SK-N-SH treated with all-trans-retinoic acid at 6 μM for 48 hours (cell line): ENCODE measurements at regions not wholly inside any gene's neighbourhood (a gene's known extent, or its start where the extent isn't known, plus 50 kb on each side); places are given as distances from the start of the nearest gene placed in this dataset.

Experiments
- ATAC-seq: fragments of 200-7000 bp; cut with Tn5 transposase; 3 replicates; pipeline ENCODE4 v1.9.1; 2020; ENCODE audit warnings: mild to moderate bottlenecking, moderate library complexity
- ARNTL ChIP-seq: fragments of 450-650 bp; formaldehyde crosslinking; IDR thresholded peaks from 2 replicates; pipeline ENCODE4 v1.5.0; 2020; ENCODE audit warnings: low read depth, mild to moderate bottlenecking, moderate library complexity, borderline replicate concordance
- BACH2 ChIP-seq: fragments of 250-450 bp; sonication (Bioruptor Pico); IDR thresholded peaks from 2 replicates; pipeline ENCODE4 v1.9.0; 2021; ENCODE audit warnings: mild to moderate bottlenecking, borderline replicate concordance
- CSDC2 ChIP-seq: fragments of 250-450 bp; sonication (Bioruptor Pico); IDR thresholded peaks from 2 replicates; pipeline ENCODE4 v1.5.0; 2020; ENCODE audit warnings: mild to moderate bottlenecking, moderate library complexity
- GLIS3 ChIP-seq: fragments of 250-450 bp; sonication (Bioruptor Pico); IDR thresholded peaks from 2 replicates; pipeline ENCODE4 v1.5.0; 2020; ENCODE audit warnings: mild to moderate bottlenecking, moderate library complexity
- PPARA ChIP-seq: fragments of 250-450 bp; sonication (Bioruptor Pico); IDR thresholded peaks from 2 replicates; pipeline ENCODE4 v1.5.0; 2020; ENCODE audit warnings: mild to moderate bottlenecking, borderline replicate concordance
- RARB ChIP-seq: fragments of 250-450 bp; sonication (Bioruptor Pico); IDR thresholded peaks from 2 replicates; pipeline ENCODE4 v1.8.0; 2021; ENCODE audit warnings: mild to moderate bottlenecking, moderate library complexity
- SNAI2 ChIP-seq: fragments of 250-450 bp; sonication (Bioruptor Pico); IDR thresholded peaks from 2 replicates; pipeline ENCODE4 v1.5.0; 2020; ENCODE audit warnings: mild to moderate bottlenecking, moderate library complexity
- TCF4 ChIP-seq: fragments of 250-450 bp; sonication (Bioruptor Pico); IDR thresholded peaks from 2 replicates; pipeline ENCODE4 v1.8.0; 2021; ENCODE audit warnings: mild to moderate bottlenecking, moderate library complexity, borderline replicate concordance
- TOX ChIP-seq: fragments of 250-450 bp; sonication (Bioruptor Pico); IDR thresholded peaks from 2 replicates; pipeline ENCODE4 v1.8.0; 2021; ENCODE audit warnings: mild to moderate bottlenecking, moderate library complexity, borderline replicate concordance
- ZC3H10 ChIP-seq: fragments of 250-450 bp; sonication (Bioruptor Pico); IDR thresholded peaks from 2 replicates; pipeline ENCODE4 v1.5.1; 2021; ENCODE audit warnings: mild to moderate bottlenecking, moderate library complexity
- ZFP3 ChIP-seq: fragments of 250-450 bp; sonication (Bioruptor Pico); IDR thresholded peaks from 2 replicates; pipeline ENCODE4 v1.5.0; 2020; ENCODE audit warnings: mild to moderate bottlenecking, moderate library complexity
- ZFP30 ChIP-seq: fragments of 450-650 bp; formaldehyde crosslinking; IDR thresholded peaks from 2 replicates; pipeline ENCODE4 v1.5.0; 2022; ENCODE audit warnings: mild to moderate bottlenecking, moderate library complexity
- ZNF565 ChIP-seq: fragments of 450-650 bp; formaldehyde crosslinking; conservative IDR thresholded peaks from 2 replicates; pipeline ENCODE4 v1.5.0; 2020; ENCODE audit warnings: low read depth, mild to moderate bottlenecking, moderate library complexity
- ZNF8 ChIP-seq: fragments of 450-650 bp; formaldehyde crosslinking; IDR thresholded peaks from 2 replicates; pipeline ENCODE4 v1.5.0; 2020; ENCODE audit warnings: mild to moderate bottlenecking, moderate library complexity
- TF ChIP-seq, protein P1 (sequence below): fragments of 250-450 bp; sonication (Bioruptor Pico); IDR thresholded peaks from 2 replicates; pipeline ENCODE4 v1.5.0; 2020; ENCODE audit warnings: mild to moderate bottlenecking, moderate library complexity
- TF ChIP-seq, protein P2 (sequence below): fragments of 250-450 bp; sonication (Bioruptor Pico); IDR thresholded peaks from 2 replicates; pipeline ENCODE4 v1.8.0; 2021; ENCODE audit warnings: low read depth, mild to moderate bottlenecking, moderate library complexity, borderline replicate concordance
- TF ChIP-seq, protein P3 (sequence below): fragments of 250-450 bp; sonication (Bioruptor Pico); IDR thresholded peaks from 2 replicates; pipeline ENCODE4 v1.8.0; 2020; ENCODE audit warnings: mild to moderate bottlenecking, moderate library complexity, borderline replicate concordance
- TF ChIP-seq, protein P4 (sequence below): fragments of 250-450 bp; sonication (Bioruptor Pico); IDR thresholded peaks from 2 replicates; pipeline ENCODE4 v1.5.1; 2021; ENCODE audit warnings: mild to moderate bottlenecking, moderate library complexity
- TF ChIP-seq, protein P5 (sequence below): fragments of 250-450 bp; sonication (Bioruptor Pico); IDR thresholded peaks from 2 replicates; pipeline ENCODE4 v1.5.1; 2020; ENCODE audit warnings: low read depth, mild to moderate bottlenecking, moderate library complexity

DNA sequence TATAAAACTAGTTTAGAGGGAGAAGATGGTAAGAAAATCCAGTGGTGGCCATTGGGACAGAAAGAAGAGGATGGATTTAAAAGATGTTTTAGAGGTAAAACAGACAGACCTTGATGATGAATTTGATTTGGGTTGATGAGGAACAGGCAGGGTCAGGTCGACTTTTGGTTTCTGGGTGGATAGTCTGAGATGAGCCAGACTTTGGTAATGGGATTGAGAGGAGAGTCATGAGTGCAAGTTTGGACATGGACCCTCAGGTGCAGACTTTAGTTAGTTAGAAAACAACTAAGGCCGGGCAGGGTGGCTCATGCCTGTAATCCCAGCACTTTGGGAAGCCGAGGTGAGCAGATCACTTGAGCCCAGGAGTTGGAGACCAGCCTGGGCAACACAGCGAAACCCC, 257.9 kb downstream of the MAFB start:
- TF ChIP-seq ZFP3 (CRISPR knock-in tag), result no peak
- no peak for TF ChIP-seq ZC3H10 (CRISPR knock-in tag)
- TF ChIP-seq, protein P1, sequence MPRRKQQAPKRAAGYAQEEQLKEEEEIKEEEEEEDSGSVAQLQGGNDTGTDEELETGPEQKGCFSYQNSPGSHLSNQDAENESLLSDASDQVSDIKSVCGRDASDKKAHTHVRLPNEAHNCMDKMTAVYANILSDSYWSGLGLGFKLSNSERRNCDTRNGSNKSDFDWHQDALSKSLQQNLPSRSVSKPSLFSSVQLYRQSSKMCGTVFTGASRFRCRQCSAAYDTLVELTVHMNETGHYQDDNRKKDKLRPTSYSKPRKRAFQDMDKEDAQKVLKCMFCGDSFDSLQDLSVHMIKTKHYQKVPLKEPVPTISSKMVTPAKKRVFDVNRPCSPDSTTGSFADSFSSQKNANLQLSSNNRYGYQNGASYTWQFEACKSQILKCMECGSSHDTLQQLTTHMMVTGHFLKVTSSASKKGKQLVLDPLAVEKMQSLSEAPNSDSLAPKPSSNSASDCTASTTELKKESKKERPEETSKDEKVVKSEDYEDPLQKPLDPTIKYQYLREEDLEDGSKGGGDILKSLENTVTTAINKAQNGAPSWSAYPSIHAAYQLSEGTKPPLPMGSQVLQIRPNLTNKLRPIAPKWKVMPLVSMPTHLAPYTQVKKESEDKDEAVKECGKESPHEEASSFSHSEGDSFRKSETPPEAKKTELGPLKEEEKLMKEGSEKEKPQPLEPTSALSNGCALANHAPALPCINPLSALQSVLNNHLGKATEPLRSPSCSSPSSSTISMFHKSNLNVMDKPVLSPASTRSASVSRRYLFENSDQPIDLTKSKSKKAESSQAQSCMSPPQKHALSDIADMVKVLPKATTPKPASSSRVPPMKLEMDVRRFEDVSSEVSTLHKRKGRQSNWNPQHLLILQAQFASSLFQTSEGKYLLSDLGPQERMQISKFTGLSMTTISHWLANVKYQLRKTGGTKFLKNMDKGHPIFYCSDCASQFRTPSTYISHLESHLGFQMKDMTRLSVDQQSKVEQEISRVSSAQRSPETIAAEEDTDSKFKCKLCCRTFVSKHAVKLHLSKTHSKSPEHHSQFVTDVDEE (CRISPR knock-in tag), result no peak
- TF ChIP-seq, protein P2, sequence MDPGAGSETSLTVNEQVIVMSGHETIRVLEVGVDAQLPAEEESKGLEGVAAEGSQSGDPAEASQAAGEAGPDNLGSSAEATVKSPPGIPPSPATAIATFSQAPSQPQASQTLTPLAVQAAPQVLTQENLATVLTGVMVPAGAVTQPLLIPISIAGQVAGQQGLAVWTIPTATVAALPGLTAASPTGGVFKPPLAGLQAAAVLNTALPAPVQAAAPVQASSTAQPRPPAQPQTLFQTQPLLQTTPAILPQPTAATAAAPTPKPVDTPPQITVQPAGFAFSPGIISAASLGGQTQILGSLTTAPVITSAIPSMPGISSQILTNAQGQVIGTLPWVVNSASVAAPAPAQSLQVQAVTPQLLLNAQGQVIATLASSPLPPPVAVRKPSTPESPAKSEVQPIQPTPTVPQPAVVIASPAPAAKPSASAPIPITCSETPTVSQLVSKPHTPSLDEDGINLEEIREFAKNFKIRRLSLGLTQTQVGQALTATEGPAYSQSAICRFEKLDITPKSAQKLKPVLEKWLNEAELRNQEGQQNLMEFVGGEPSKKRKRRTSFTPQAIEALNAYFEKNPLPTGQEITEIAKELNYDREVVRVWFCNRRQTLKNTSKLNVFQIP (CRISPR knock-in tag), result no peak
- TF ChIP-seq, protein P3, sequence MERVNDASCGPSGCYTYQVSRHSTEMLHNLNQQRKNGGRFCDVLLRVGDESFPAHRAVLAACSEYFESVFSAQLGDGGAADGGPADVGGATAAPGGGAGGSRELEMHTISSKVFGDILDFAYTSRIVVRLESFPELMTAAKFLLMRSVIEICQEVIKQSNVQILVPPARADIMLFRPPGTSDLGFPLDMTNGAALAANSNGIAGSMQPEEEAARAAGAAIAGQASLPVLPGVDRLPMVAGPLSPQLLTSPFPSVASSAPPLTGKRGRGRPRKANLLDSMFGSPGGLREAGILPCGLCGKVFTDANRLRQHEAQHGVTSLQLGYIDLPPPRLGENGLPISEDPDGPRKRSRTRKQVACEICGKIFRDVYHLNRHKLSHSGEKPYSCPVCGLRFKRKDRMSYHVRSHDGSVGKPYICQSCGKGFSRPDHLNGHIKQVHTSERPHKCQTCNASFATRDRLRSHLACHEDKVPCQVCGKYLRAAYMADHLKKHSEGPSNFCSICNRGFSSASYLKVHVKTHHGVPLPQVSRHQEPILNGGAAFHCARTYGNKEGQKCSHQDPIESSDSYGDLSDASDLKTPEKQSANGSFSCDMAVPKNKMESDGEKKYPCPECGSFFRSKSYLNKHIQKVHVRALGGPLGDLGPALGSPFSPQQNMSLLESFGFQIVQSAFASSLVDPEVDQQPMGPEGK (CRISPR knock-in tag), result no peak
- no peak for TF ChIP-seq BACH2 (CRISPR knock-in tag)
- TF ChIP-seq GLIS3 (CRISPR knock-in tag), result no peak
- no peak for TF ChIP-seq TOX (CRISPR knock-in tag)
- TF ChIP-seq ZNF8, result no peak
- TF ChIP-seq, protein P4, sequence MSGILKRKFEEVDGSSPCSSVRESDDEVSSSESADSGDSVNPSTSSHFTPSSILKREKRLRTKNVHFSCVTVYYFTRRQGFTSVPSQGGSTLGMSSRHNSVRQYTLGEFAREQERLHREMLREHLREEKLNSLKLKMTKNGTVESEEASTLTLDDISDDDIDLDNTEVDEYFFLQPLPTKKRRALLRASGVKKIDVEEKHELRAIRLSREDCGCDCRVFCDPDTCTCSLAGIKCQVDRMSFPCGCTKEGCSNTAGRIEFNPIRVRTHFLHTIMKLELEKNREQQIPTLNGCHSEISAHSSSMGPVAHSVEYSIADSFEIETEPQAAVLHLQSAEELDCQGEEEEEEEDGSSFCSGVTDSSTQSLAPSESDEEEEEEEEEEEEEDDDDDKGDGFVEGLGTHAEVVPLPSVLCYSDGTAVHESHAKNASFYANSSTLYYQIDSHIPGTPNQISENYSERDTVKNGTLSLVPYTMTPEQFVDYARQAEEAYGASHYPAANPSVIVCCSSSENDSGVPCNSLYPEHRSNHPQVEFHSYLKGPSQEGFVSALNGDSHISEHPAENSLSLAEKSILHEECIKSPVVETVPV (CRISPR knock-in tag), result no peak
- TF ChIP-seq ZNF565 (CRISPR knock-in tag), result no peak
- no peak for TF ChIP-seq PPARA (CRISPR knock-in tag)
- TF ChIP-seq, protein P5, sequence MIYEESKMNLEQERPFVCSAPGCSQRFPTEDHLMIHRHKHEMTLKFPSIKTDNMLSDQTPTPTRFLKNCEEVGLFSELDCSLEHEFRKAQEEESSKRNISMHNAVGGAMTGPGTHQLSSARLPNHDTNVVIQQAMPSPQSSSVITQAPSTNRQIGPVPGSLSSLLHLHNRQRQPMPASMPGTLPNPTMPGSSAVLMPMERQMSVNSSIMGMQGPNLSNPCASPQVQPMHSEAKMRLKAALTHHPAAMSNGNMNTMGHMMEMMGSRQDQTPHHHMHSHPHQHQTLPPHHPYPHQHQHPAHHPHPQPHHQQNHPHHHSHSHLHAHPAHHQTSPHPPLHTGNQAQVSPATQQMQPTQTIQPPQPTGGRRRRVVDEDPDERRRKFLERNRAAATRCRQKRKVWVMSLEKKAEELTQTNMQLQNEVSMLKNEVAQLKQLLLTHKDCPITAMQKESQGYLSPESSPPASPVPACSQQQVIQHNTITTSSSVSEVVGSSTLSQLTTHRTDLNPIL, result no peak
- no peak for TF ChIP-seq CSDC2 (CRISPR knock-in tag)
- TF ChIP-seq ZFP30 (CRISPR knock-in tag), result no peak
- no peak for TF ChIP-seq ARNTL (CRISPR knock-in tag)
- TF ChIP-seq, all 23 proteins: peak for 0
- no peak for ATAC-seq

DNA sequence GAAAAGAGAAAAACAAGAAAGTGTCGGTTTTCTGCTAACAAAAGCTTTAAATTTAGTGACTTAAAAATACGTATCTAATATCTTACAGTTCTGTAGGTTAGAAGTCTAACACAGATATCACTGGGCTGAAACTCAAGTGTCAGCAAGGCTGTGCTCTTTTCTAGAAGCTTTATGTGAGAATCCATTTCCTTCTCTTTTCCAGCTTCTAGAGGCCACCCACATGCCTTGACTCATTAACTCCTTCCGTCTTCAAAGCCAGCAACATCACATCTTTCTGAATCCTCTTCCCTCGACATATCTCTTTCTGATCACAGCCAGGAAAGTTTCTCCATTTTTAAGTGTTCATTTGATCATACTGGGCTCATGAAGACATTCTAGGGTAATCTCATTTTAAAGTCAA, 262.0 kb downstream of the MAFB start:
- TF ChIP-seq ZNF8, result no peak
- TF ChIP-seq TCF4, result no peak
- ATAC-seq, result no peak

DNA sequence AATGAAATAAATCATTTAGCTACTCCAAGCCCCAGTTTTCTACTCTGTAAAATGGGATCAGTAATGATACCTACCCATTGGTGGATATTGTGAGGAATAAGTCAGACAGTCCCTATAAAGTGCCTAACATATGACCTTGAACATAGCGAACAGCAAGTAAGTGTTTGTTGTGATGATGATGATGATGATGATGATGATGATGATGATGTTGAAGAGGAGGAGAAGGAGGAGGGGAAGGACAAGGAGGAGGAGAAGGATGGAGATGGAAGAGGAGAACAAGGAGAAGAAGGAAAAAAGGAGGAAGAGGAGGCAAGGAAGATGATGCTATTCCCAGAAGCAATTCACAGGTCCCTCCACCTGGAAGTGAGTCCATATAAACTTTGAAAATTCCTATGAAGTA, 264.3 kb downstream of the MAFB start:
- no peak for ATAC-seq
- TF ChIP-seq TCF4, result no peak
- TF ChIP-seq ZNF8, result no peak
- TF ChIP-seq, protein P2 (CRISPR knock-in tag), result no peak
- no peak for TF ChIP-seq PPARA (CRISPR knock-in tag)
- TF ChIP-seq RARB (CRISPR knock-in tag), result no peak
- no peak for TF ChIP-seq SNAI2 (CRISPR knock-in tag)
- TF ChIP-seq ARNTL (CRISPR knock-in tag), result no peak
- TF ChIP-seq TOX (CRISPR knock-in tag), result no peak
- TF ChIP-seq, protein P1 (CRISPR knock-in tag), result no peak
- no peak for TF ChIP-seq GLIS3 (CRISPR knock-in tag)
